Kidney tubule cell (primary cell): ENCODE measurements at regions not wholly inside any gene's neighbourhood (a gene's known extent, or its start where the extent isn't known, plus 50 kb on each side); places are given as distances from the start of the nearest gene placed in this dataset.
"Not testable (repeated sequence)": the region's sequence is repeated elsewhere in the genome, so short reads cannot be mapped to it uniquely, and the experiment has no call there.

Experiments
- DNase-seq: peaks from one replicate; pipeline ENCODE4 v3.0.0-alpha.2; 2018; ENCODE audit warnings: low spot score

DNA sequence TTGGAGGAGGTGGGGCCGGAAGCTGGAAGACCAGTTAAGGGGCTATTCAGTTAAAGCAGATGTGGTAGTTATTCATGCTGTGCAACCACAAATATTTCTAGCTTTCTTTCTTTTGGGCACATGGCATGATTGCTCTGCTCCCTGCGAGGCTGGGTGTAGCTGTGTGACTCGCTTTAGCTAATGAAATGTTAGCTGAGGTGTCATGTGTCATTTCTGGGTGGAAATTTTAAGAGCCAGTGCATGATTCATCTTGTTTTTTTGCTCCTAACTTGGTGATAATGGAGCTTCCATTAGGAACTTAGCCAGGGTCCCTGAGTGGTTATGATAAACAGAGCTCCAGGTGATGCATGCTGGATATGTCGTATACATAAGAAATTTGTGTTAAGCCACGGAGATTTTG, 300.6 kb downstream of the SATB1 start:
- DNase-seq = peak; percentile 94

- DNase-seq = peak; percentile 88
Measured at GRCh38 chr3:18122264-18122663, 302.9 kb downstream of the SATB1 start.

DNA sequence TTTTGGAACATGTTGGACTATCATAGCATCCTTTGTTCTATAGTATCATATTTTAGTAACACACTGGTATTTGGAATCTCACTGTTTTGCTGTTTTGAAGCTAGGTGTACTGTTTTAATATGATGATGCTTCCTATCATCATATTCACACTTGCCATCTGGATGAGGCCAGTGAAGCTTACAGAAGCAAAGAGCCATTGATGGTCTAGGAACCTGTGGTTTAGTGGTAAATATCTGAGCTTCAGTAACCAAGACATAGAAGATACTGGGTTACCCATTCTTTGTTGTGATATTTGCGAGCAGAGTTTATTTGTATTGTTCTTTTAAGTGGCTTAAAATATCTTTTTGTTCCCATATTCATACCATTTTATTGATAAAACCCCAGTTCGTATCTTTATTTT, 304.1 kb downstream of the SATB1 start:
- no peak for DNase-seq

- DNase-seq = no peak
Measured at GRCh38 chr3:18119866-18120265, 305.3 kb downstream of the SATB1 start.

GRCh38 chr3:18114894-18115293, 310.2 kb downstream of the SATB1 start:
- DNase-seq = no peak

DNA sequence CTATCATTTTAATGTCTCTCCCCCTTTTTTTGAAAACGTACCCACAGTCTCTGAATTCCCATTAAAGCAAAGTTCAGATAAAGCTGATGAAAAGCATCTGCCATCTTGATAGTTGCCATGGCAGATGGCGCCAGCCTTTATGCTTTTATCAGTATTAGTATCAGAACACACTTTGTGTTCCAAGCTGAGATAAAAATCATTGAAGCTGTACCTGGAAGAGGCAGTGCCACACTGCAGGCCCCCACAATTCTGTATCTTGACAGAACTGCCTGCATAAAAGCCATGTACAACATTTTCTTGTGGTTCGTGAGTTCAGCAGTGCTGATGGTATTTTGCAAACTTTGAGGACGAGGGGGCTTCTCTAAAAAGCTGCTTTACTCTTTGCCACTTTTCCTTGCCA, 311.7 kb downstream of the SATB1 start:
- no peak for DNase-seq

DNA sequence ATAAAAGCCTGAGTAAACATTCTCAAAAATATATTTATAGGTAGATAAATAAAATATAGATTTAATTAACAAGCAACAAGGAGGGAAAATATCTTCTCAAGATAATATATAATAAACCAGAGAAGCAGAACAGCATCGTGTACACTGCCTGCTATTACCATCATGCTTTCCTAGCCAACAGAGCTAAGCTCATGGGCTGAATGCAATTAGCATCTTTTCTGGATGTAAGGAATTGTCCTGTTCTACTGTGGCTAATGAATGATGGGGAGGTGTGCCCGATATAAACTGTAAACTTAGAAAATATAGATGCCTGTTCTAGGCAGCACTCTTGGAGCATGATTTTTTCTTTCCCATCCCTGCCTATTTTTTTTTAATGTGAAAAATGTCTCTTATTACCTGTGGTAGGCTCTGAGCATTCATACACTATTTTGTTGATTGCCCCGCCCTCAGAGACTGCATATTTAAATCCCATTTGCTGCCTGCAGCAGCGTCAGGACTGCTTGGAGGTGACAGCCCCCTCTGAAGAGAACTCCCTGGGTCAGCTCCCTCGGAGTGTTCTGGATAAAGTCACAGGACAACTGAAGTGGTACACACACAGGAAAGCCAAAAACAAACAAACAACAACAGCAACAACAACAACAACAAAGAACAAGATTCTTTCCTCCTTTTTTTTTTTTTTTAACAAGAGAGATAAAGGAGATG, 312.3 kb downstream of the SATB1 start:
- DNase-seq = no peak

GRCh38 chr3:18111796-18112232, 313.3 kb downstream of the SATB1 start:
- DNase-seq = peak; percentile 33

DNA sequence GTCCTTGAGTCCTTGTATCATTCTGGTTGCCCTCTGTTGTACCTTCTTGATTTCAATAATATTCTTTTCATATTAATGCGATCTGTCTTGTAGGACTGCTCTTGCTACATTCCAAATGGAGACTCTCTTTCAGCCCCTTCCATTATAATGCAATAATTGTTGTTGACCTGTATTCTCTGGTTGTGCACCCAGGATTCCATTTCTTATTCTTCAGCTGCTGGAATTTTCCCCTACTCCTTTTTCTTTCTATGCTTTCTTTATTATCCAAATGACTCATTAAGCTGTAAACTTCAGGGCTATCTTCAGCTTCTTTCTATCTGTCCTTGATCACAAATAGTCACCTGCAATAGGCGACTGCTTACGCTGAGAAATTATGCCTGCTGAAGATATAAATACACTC, 321.5 kb downstream of the SATB1 start:
- no peak for DNase-seq

DNA sequence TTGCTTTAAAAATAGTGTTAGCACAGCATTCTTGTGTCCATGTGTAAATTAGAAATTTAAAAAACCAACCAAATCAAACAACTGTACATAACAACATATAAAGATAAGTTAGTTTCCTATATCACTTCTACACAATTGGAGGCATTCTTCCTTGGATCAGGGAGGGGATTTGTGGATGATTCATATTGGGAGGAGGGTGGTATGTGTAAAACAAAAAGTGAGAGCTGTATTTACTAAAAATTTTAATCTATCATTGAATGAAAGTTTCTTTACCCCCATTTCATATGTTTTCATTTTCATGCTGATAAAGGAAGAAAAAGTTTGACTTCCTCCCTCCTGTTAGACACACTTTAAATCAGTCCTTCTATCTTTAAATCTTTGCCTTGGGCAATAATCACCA, 325.0 kb downstream of the SATB1 start:
- peak; percentile 36 for DNase-seq

DNA sequence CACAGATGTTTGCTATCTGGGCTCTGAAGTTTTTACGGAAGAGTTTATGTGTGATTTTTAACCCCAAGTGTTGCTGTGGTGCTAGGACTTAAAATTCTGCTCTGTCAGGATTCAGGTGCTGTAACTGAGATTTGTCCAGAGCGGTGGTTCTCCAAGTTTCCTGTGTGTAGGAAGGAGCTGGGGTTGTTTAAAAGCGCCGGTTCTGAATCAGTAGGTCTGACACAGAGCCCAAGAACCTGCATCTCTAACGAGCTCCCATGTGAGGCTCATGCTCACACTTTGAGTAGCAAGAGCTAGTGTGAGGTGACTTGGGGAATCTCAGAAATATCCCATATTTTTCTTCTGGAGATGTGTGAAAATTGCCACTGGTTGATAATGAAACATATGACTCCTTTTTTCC, 325.5 kb downstream of the SATB1 start:
- DNase-seq = peak; percentile 76

DNA sequence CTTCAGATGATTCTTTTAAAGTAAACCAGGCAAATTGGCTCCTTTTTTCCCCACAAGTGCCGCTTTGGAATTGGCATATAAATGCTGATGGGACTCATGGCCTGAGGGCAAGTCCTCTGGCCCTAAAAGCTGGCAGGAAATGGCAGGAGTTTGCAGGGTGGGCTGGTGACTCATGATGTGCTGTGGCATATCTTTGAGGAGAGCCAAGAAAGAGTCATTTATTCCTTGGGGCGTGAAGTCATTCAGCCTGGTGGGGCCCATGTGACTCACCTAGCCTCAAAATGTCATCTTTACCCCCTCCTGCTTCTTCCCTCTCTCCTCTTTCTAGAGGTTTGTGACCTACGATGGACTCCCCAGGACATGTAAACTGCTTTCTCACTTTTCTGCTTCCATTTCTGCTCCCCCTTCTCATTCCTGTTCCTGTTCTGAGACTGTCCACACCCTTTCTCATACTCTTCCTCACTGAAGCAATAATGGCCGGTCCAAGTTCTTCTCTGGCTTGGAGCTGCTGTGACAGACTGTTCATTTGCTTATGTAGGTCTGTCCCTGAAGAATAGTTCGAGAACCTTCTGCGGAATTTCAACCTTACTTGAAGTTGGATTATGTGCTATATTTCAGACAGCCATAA, 326.1 kb downstream of the SATB1 start:
- DNase-seq = peak; percentile 97

- DNase-seq = no peak
Measured at GRCh38 chr3:18097989-18098388, 327.1 kb downstream of the SATB1 start.

- no peak for DNase-seq
Measured at GRCh38 chr3:18097473-18097872, 327.7 kb downstream of the SATB1 start.

- no peak for DNase-seq
Measured at GRCh38 chr3:18092726-18093125, 332.4 kb downstream of the SATB1 start.

GRCh38 chr3:18090377-18090776, 334.8 kb downstream of the SATB1 start:
- no peak for DNase-seq

- DNase-seq = no peak
Measured at GRCh38 chr3:18087988-18088387, 337.2 kb downstream of the SATB1 start.

- no peak for DNase-seq
Measured at GRCh38 chr3:18086760-18087159, 338.4 kb downstream of the SATB1 start.

- DNase-seq = no peak
Measured at GRCh38 chr3:18086078-18086477, 339.1 kb downstream of the SATB1 start.

DNA sequence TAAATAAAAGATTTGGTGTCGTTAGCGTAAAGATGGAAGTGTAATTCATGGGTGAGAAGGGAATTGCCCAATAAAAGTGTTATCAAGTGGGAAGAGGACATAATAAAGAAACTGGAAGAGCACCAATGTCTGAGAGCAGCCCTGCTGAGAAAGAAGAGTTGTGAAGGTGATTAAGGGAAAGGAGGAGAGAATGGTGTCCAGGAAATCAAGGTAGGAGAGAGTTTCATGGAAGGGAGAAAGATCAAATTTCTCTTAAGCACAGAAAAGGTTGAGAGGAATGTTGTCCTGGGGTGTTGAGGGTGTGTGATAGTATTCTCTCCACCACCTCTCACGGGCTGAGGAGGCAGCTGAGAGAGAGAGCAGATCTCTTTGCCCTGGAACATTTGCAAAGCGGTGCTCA, 339.7 kb downstream of the SATB1 start:
- DNase-seq = no peak

DNA sequence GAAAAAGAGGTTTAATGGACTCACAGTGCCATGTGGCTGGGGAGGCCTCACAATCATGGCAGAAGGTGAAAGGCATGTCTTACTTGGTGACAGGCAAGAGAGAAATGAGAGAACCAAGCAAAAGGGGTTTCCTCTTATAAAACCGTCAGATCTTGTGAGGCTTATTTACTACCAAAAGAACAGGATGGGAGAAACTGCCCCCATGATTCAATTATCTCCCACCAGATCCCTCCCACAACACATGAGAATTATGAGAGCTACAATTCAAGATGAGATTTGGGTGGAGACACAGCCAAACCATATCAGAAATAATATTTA, 340.8 kb upstream of the TBC1D5 start:
- not testable (repeated sequence) for DNase-seq

DNA sequence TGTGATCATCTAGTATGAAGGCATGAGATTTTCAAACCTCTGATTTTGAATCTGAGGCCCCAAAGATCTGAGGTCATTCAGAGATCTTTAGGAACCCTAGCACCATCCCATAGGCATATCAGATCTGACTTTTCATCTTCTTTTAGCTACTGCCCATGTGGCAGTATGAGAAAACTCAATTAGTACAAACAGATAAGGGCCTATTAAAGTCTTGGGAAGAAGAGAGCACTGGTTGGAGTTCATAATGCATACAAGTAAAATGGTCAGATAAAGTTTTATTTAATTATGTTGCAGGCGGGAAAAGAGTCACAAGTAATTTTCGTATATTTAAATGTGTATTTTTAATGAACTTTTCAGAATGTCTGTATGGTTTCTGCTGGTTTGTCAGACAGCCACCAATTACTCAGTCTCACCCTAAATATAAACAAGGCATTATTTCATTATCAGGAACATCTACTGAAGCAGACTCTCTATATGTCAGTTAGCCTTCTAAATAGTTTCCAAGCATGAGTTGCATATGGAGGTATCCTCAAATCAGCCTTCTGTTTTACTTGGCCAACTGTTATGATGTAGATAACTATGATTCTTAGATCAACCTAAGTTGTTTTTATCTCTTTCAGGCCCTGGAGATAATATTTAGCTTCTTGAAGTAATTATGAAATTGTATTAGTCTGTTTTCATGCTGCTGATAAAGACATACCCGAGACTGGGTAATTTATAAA, 340.3 kb upstream of the TBC1D5 start:
- no peak for DNase-seq

GRCh38 chr3:18080198-18080689, 337.8 kb upstream of the TBC1D5 start:
- peak; percentile 16 for DNase-seq
